Tibial artery (tissue), 4 donors: ENCODE measurements at regions not wholly inside any gene's neighbourhood (a gene's known extent, or its start where the extent isn't known, plus 50 kb on each side); places are given as distances from the start of the nearest gene placed in this dataset.

Experiments used
- DNase-seq, 2 donors: peaks; one replicate each; pipeline ENCODE4 v3.0.0-alpha.2; 2019
- H3K27ac ChIP-seq, 2 donors: fragments of 200-600 bp; sonication (generic) in 1 of 2; 1 replicate in 1 of 2; 2 replicates in 1 of 2; pipeline ENCODE4 v1.5.1; 2018 to 2019; ENCODE audit warnings: mild to moderate bottlenecking in 1 of 2
- H3K27me3 ChIP-seq, 2 donors: fragments of 200-600 bp; sonication (generic) in 1 of 2; one replicate each; pipeline versions ENCODE4 v1.5.1 to v1.6.0; 2016 to 2019
- H3K36me3 ChIP-seq, 3 donors: fragments of 200-600 bp; sonication (generic) in 2 of 3; one replicate each; pipeline ENCODE4 v1.5.1; 2016 to 2019; ENCODE audit warnings: mild to moderate bottlenecking in 2 of 3
- H3K4me1 ChIP-seq, 4 donors: fragments of 200-600 bp; sonication (generic) in 2 of 4; 1 replicate in 3 of 4; 2 replicates in 1 of 4; pipeline ENCODE4 v1.5.1; 2016 to 2019
- H3K4me3 ChIP-seq, 2 donors: fragments of 200-600 bp; sonication (generic) in 1 of 2; 1 replicate in 1 of 2; 2 replicates in 1 of 2; pipeline ENCODE4 v1.5.1; 2018 to 2019; ENCODE audit warnings: mild to moderate bottlenecking in 2 of 2
- H3K9me3 ChIP-seq, 3 donors: fragments of 200-600 bp; sonication (generic) in 1 of 3; one replicate each; pipeline ENCODE4 v1.5.1; 2016 to 2019
- CTCF ChIP-seq, 2 experiments: fragments of 200-600 bp in 1 of 2; fragments of 450-650 bp in 1 of 2; IDR thresholded peaks; one replicate each; pipeline ENCODE4 v1.5.1; 2017 to 2019; ENCODE audit warnings: antibody characterized with exemption in 2 of 2, mild to moderate bottlenecking in 1 of 2, moderate library complexity in 1 of 2
- intact Hi-C: fragments of 100-400 bp; cut with DNase I; formaldehyde crosslinking; loops from one replicate; pipeline ENCODE4 v1.15.0; 2023; ENCODE audit warnings: low total_unique reads

DNA sequence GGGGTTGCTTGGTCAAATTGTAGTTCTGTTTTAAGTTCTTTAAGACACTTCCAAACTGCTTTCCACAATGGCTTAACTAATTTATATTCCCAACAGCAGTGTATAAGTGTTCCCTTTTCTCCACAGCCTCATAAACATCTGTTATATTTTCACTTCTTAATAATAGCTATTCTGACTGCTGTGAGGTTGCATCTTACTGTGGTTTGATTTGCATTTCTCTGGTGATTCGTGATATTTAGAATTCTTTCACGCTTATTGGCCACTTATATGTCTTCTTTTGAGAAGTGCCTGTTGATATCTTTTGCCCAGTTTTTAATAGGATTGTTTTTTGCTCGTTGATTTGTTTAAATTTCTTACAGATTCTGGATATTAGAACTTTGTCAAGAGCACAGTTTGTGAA, 278.6 kb upstream of the ITM2A start:
- H3K36me3 ChIP-seq, result no peaks in the 10 kb centered on the region
- H3K27ac ChIP-seq, result no peak overlapping the region
- H3K27me3 ChIP-seq, result no peaks in the 10 kb centered on the region
- no peaks in the 10 kb centered on the region for H3K4me1 ChIP-seq
- intact Hi-C loops, result no loop called here
- no peak for TF ChIP-seq CTCF (IDR thresholded peaks at IDR 0.05)
- H3K9me3 ChIP-seq, result no peaks in the 10 kb centered on the region
- no peak for DNase-seq
- H3K4me3 ChIP-seq, result no peak overlapping the region

DNA sequence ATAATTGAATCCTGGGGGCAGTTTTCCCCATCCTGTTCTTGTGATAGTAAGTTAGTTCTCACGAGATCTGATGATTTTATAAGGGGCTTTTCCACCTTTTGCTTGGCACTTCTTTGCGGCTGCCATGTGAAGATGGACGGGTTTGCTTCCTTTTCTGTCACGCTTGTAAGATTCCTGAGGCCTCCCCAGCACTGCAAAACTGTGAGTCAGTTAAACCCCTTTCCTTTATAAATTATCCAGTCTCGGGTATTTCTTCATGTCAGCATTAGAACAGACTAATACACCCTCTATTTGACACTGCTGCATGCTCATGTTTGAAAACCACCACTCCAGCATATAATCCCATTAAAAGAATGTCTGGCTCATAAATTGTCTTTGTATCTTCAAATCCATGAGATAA, 264.4 kb upstream of the ITM2A start:
- Histone ChIP-seq H3K4me1 (no peaks in the 10 kb centered on the region), H3K36me3 (no peaks in the 10 kb centered on the region), H3K4me3 (no peak overlapping the region), H3K27me3 (no peaks in the 10 kb centered on the region), H3K9me3 (no peaks in the 10 kb centered on the region), H3K27ac (no peak overlapping the region)
- intact Hi-C loops, result no loop called here
- no peak for DNase-seq
- no peak for TF ChIP-seq CTCF (IDR thresholded peaks at IDR 0.05)

DNA sequence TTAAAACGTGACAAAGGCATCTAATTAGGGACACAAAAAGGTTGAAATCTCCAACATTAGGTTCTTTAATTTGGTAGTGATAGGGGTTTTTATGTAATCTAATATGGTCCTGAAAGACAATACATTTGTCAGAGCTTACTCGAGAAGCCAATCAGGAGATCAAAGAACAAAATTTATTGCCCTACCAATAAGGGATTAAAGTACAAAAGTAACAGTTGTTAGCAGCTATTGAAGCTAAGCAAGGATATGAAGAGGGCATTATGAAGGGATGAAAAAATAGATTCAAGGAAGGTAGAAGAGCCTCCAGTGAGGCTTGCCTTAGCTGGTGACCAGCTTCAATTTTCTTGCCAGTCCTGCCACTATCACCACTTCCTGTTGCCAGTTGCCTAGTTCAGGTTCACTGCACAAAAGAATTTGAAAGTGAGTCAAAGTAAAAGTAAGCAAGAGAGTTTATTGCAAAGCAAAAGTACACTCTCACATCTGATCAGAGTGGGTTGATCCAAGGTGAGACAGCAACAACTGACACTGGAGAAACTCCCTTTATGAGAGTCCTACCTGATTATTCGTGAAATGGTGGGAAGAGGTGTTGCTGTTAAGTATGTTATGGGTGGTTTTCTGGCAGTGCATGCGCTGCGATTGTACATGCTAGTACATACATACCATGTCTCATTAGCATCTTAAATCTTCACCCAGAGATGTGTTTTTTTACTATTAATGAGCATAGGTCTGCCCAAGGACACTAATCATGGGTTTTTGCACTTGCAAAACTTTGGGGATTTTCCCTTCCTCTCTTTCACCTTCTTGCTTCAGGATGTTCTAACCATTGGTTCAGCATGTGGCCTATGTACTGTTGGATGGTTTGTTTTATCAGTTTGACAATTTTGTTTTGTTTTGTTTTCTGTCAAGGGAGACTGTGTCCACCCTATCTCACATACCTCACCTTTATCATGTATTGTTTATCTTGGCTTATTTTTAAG, 263.2 kb upstream of the ITM2A start:
- intact Hi-C loops, result no loop called here
- no peaks in the 10 kb centered on the region for H3K4me1 ChIP-seq
- H3K36me3 ChIP-seq, result no peaks in the 10 kb centered on the region
- no peak overlapping the region for H3K27ac ChIP-seq
- H3K27me3 ChIP-seq, result no peaks in the 10 kb centered on the region
- DNase-seq, result no peak
- no peak overlapping the region for H3K4me3 ChIP-seq
- H3K9me3 ChIP-seq, result no peaks in the 10 kb centered on the region
- no peak for TF ChIP-seq CTCF (IDR thresholded peaks at IDR 0.05)

- intact Hi-C loops, result no loop called here
- no peak for TF ChIP-seq CTCF (IDR thresholded peaks at IDR 0.05)
- Histone ChIP-seq H3K4me3 (no peak overlapping the region), H3K9me3 (no peaks in the 10 kb centered on the region), H3K27ac (no peak overlapping the region), H3K4me1 (no peaks in the 10 kb centered on the region), H3K36me3 (no peaks in the 10 kb centered on the region), H3K27me3 (no peaks in the 10 kb centered on the region)
- no peak for DNase-seq
Observed at GRCh38 chrX:79623098-79623762, 256.1 kb upstream of the ITM2A start.

- H3K27ac ChIP-seq, result no peak overlapping the region
- no peak for TF ChIP-seq CTCF (IDR thresholded peaks at IDR 0.05)
- no peak overlapping the region for H3K4me3 ChIP-seq
- H3K36me3 ChIP-seq, result no peaks in the 10 kb centered on the region
- intact Hi-C loops, result no loop called here
- DNase-seq, result no peak
- no peaks in the 10 kb centered on the region for H3K4me1 ChIP-seq
- no peaks in the 10 kb centered on the region for H3K9me3 ChIP-seq
- no peaks in the 10 kb centered on the region for H3K27me3 ChIP-seq
Observed at GRCh38 chrX:79618280-79618679, 251.1 kb upstream of the ITM2A start.
